Endodermal cell (in vitro differentiated cells): ENCODE measurements at regions not wholly inside any gene's neighbourhood (a gene's known extent, or its start where the extent isn't known, plus 50 kb on each side); places are given as distances from the start of the nearest gene placed in this dataset.
A peak's percentile ranks its signal among the peaks of the same experiment; 100 is the strongest.
"Not testable (repeated sequence)": the region's sequence is repeated elsewhere in the genome, so short reads cannot be mapped to it uniquely, and the experiment has no call there.

ENCODE experiments used
- DNase-seq: peaks from one replicate; pipeline ENCODE4 v3.0.0-alpha.2; 2017
- H3K27ac ChIP-seq: 2 replicates; pipeline ENCODE4 v1.5.1; 2013; ENCODE audit warnings: mild to moderate bottlenecking, low read depth, low read length, moderate library complexity
- H3K27me3 ChIP-seq: 2 replicates; pipeline ENCODE4 v1.6.1; 2013; ENCODE audit warnings: mild to moderate bottlenecking, low read length, moderate library complexity; ENCODE audit not compliant: insufficient read depth, control insufficient read depth, poor library complexity, severe bottlenecking
- H3K36me3 ChIP-seq: 2 replicates; pipeline ENCODE4 v1.7.0; 2013; ENCODE audit warnings: mild to moderate bottlenecking, low read length, moderate library complexity; ENCODE audit not compliant: control insufficient read depth, insufficient read depth
- H3K4me1 ChIP-seq: one replicate; pipeline ENCODE4 v1.7.0; 2013; ENCODE audit warnings: low read length; ENCODE audit not compliant: control insufficient read depth, insufficient read depth
- H3K4me3 ChIP-seq: 2 replicates; pipeline ENCODE4 v1.5.1; 2013; ENCODE audit warnings: mild to moderate bottlenecking, low read length, moderate library complexity
- H3K9ac ChIP-seq: 2 replicates; pipeline ENCODE4 v1.6.1; 2013; ENCODE audit warnings: mild to moderate bottlenecking, low read length, moderate library complexity; ENCODE audit not compliant: poor library complexity, severe bottlenecking; ENCODE audit errors: extremely low read depth
- H3K9me3 ChIP-seq: 2 replicates; pipeline ENCODE4 v1.6.1; 2013; ENCODE audit warnings: mild to moderate bottlenecking, low read length, moderate library complexity; ENCODE audit not compliant: control insufficient read depth
- H3K27ac Mint-ChIP-seq: 2 replicates; pipeline ENCODE4 v1.8.0; 2020; ENCODE audit warnings: mixed read lengths
- H3K27me3 Mint-ChIP-seq: 2 replicates; pipeline ENCODE4 v1.8.0; 2021; ENCODE audit warnings: mild to moderate bottlenecking, mixed read lengths; ENCODE audit not compliant: insufficient read depth
- H3K36me3 Mint-ChIP-seq: 2 replicates; pipeline ENCODE4 v1.8.0; 2020; ENCODE audit warnings: low read depth, mixed read lengths
- H3K4me1 Mint-ChIP-seq: 2 replicates; pipeline ENCODE4 v1.8.0; 2020; ENCODE audit warnings: mixed read lengths
- H3K4me3 Mint-ChIP-seq: 2 replicates; pipeline ENCODE4 v1.8.0; 2020; ENCODE audit warnings: mild to moderate bottlenecking, moderate library complexity, mixed read lengths
- H3K9me3 Mint-ChIP-seq: 2 replicates; pipeline ENCODE4 v1.8.0; 2020; ENCODE audit warnings: mild to moderate bottlenecking, mixed read lengths
- CTCF ChIP-seq: fragments of 200-600 bp; sonication (generic); conservative IDR thresholded peaks from 2 replicates; pipeline ENCODE4 v1.5.0; 2021; ENCODE audit warnings: antibody characterized with exemption, mild to moderate bottlenecking
- WGBS, 2 experiments: methylation state at CpG; one replicate each; pipeline versions ENCODE4 v1.1.5 to v1.1.7; 2013; ENCODE audit warnings: missing lambda C conversion rate in 2 of 2, mixed read lengths in 1 of 2; ENCODE audit not compliant: insufficient coverage in 1 of 2, insufficient read length in 1 of 2; 5-methylcytosine and 5-hydroxymethylcytosine counted together

- peak overlapping the region; percentile 26 for H3K27ac ChIP-seq
Observed at GRCh38 chr10:78215645-78216044, 182.0 kb downstream of the RPS24 start.

GRCh38 chr10:78217336-78217735 is 183.7 kb downstream of the RPS24 start:
- H3K27me3 Mint-ChIP-seq, result peaks cover 18% of the 10 kb centered on the region
- Histone ChIP-seq H3K27ac (no peak overlapping the region), H3K9me3 (peaks cover 4% of the 10 kb centered on the region), H3K36me3 (no peaks in the 10 kb centered on the region), H3K4me3 (no peak overlapping the region), H3K9ac (no peak overlapping the region), H3K27me3 (no peaks in the 10 kb centered on the region), H3K4me1 (peaks cover 3% of the 10 kb centered on the region)
- TF ChIP-seq CTCF, result no peak
- 92 to 97% methylated on average over 5 to 6 of the region's 6 CpGs for WGBS, 2 experiments
- H3K27ac Mint-ChIP-seq, result no peak overlapping the region
- DNase-seq, result no peak
- H3K9me3 Mint-ChIP-seq, result peaks cover 8% of the 10 kb centered on the region
- no peak overlapping the region for H3K4me3 Mint-ChIP-seq
- H3K4me1 Mint-ChIP-seq, result peaks cover 23% of the 10 kb centered on the region
- no peaks in the 10 kb centered on the region for H3K36me3 Mint-ChIP-seq

More at GRCh38 chr10:78215645-78216044, 182.0 kb downstream of the RPS24 start:
- 75 to 90% methylated on average over 12 of the region's 12 CpGs for WGBS, 2 experiments
- Mint-ChIP-seq H3K36me3 (no peaks in the 10 kb centered on the region), H3K27me3 (peaks cover 13% of the 10 kb centered on the region), H3K9me3 (peaks cover 8% of the 10 kb centered on the region), H3K4me1 (peaks cover 27% of the 10 kb centered on the region), H3K27ac (no peak overlapping the region), H3K4me3 (no peak overlapping the region)
- peaks cover 4% of the 10 kb centered on the region for H3K9me3 ChIP-seq
- H3K4me3 ChIP-seq, result no peak overlapping the region
- TF ChIP-seq CTCF, result no peak
- no peaks in the 10 kb centered on the region for H3K27me3 ChIP-seq
- DNase-seq, result no peak
- peaks cover 5% of the 10 kb centered on the region for H3K4me1 ChIP-seq
- no peaks in the 10 kb centered on the region for H3K36me3 ChIP-seq
- no peak overlapping the region for H3K9ac ChIP-seq

GRCh38 chr10:78218798-78219490 is 185.3 kb downstream of the RPS24 start:
- Histone ChIP-seq H3K36me3 (no peaks in the 10 kb centered on the region), H3K4me3 (no peak overlapping the region), H3K27me3 (no peaks in the 10 kb centered on the region), H3K9me3 (peaks cover 4% of the 10 kb centered on the region), H3K27ac (peak overlapping the region; percentile 8), H3K9ac (no peak overlapping the region), H3K4me1 (no peaks in the 10 kb centered on the region)
- Mint-ChIP-seq H3K4me1 (peaks cover 23% of the 10 kb centered on the region), H3K36me3 (no peaks in the 10 kb centered on the region), H3K9me3 (peaks cover 8% of the 10 kb centered on the region), H3K27me3 (peaks cover 18% of the 10 kb centered on the region), H3K27ac (peak overlapping the region; percentile 54), H3K4me3 (peak overlapping the region; percentile 7)
- no peak for DNase-seq
- 83 to 86% methylated on average over 9 to 15 of the region's 15 CpGs for WGBS, 2 experiments
- no peak for TF ChIP-seq CTCF

GRCh38 chr10:78219568-78219967 is 185.9 kb downstream of the RPS24 start:
- not testable (repeated sequence) for DNase-seq, H3K4me1 ChIP-seq, H3K4me3 Mint-ChIP-seq, H3K4me3 ChIP-seq, H3K27ac ChIP-seq, H3K36me3 Mint-ChIP-seq, H3K27me3 ChIP-seq, H3K9ac ChIP-seq, H3K36me3 ChIP-seq, H3K9me3 ChIP-seq, H3K9me3 Mint-ChIP-seq
- Mint-ChIP-seq H3K27me3 (peaks cover 15% of the 10 kb centered on the region), H3K27ac (peak overlapping the region; percentile 54), H3K4me1 (peaks cover 23% of the 10 kb centered on the region)
- WGBS, 2 experiments, result 93% methylated on average over 4 of the region's 4 CpGs
